NK-92 (cell line): ENCODE measurements at regions not wholly inside any gene's neighbourhood (a gene's known extent, or its start where the extent isn't known, plus 50 kb on each side); places are given as distances from the start of the nearest gene placed in this dataset.

Source experiments
- DNase-seq: peaks from one replicate; lab custom pipeline; 2025; ENCODE audit not compliant: unreplicated experiment; lab: John Stamatoyannopoulos, UW

DNA sequence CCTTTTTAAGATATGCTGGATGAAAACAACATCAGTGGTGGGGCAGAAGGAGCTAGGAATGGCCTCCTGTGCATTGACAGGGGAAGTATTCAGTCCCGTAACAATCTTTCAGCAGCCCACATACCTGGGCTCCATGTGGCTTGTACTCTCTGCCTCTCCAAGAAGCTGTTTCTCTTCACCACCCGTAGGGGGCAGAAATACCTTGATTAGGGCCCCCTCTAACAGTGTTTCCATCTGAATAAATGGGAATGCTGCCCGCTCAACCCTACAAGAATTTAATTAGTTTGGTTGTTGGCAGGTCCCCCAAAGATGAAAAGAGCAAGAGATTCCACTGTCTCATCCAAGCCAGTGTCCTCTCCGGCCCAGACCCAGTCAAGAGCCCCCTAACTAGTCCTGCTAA, 155.2 kb downstream of the SMIM20 start:
- DNase-seq, result no peak

- DNase-seq, result no peak
These were observed 157.7 kb downstream of the SMIM20 start for GRCh38 chr4:26071688-26072087.

DNA sequence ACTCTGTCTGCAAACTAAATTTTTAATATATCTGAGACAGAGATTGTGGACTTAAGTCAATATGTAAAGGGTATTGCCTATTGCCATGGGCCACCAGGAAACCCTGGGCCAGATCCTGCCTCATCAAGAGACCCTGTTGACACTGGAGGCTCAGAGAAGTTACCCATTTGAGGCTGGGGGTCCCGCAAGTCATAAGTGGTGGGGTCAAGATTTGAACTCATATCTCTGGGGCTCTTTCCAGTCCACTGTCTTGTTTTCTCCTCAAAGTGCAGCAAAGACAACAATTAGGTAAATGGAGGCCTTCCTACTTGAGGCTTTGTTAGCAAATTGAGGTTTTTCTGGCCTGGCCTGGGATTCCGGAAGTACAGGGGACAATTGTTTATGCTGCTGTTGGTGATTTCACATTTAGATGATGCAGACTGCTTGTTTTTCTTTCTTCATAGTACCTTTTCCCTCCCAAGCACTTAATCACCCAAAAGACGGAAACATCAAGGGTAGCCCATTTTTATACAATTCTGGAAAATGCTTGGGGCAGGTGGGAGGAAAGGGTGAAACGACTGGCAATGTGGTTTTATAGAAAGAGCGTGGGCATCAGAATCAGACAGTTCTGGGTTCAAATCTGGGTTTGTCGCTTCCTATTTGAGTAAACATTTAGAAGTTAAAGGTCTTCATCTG, 160.0 kb downstream of the SMIM20 start:
- DNase-seq, result no peak

DNA sequence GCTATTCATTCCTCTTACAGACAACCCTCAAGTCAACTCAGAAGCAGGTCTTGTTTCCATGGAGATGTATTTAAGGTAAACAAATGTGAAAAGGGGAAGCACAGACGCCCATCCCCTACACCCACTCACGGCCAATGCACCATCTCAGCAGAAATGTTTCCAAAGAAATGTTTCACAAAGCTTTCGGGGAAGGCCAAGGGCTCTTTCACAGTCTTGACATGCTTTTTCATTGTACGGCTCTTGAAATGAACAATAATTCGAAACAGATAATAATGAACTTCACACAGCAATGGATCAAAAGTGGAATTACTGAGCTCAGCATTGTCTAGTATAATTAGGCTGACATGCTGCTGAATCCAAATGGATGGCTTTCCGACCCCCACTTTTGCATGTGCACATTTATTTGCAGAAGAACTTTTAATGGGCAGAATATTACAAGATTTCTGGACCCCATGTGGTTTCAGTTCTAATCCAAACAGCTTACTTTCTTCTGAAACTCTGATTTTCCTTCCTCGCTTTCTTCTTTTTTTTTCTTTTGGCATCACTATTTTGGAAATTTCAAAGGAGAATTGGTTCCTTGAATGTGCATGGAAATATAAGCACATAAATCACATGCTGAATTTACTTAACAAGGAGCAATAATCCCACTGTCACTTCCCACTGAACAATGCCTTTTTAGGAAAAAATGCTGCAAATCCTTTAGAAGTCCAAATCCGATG, 160.9 kb downstream of the SMIM20 start:
- DNase-seq, result no peak

- no peak for DNase-seq
These were observed 161.6 kb downstream of the SMIM20 start for GRCh38 chr4:26075583-26075982.

DNA sequence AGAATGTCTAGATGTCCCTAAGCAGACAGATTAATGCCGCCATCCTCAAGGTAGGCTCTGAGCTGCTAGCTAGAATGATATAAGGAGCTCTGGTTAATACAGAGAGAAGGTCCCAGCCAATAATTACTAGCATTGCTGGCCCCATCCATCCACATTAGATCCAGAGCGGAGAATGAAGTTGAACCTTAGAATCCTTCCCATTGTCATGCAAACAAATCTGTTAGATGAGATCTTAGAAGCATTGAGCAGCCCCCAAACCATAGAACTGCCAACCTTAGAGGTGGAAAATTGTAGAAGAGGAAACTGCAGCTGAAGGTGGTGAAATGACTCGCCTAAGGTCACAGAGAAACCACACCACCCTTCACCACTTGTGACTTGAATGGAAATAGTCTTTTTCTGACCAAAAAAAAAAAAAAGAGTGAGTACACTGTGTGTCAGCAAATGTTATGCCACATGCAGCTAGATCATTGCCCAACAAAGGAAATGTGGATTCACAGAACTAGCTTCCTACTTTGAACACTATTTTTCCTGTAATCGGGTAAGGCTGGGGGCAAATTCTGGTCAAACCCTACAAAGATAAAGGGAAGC, 162.1 kb downstream of the SMIM20 start:
- DNase-seq, result no peak

DNA sequence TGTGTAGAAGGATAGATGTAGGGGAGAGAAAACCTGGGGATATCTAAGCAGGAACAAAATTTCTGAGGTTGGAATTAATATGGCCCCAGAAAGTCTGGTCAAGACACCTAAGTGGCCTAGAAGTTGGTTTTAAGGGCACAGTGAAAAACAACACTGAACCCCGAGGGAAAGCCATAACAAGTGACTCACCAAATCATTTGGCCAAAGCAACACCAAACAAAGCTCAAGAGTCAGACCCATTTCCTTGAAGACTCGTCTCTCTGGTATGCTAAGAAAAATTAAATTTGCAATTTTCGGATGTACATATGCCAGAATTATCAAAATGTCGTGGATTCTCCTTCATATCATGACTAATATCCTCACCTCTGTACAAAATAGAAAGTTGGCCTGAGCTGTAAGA, 162.9 kb downstream of the SMIM20 start:
- no peak for DNase-seq

DNA sequence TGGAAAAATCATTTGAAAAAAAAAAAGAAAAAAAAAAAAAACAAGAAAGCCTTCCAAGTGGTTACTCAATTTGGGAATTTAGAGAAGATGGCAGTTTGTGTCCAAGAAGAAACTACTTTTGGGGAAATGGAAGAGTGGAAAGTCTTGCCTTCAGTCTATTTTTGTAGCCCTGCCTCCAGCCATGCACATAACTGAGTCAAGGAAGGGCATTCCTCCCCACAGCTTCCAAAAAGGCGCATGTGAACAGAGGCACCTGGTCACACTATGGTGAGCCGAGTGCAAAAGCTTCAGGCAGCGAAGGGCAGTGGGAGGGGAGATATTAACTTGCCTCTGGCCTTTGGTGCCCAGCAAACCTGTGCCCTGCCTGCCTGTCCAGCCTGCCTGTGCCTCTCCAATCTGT, 163.7 kb downstream of the SMIM20 start:
- no peak for DNase-seq

- no peak for DNase-seq
These were observed 167.0 kb downstream of the SMIM20 start for GRCh38 chr4:26080870-26081628.

DNA sequence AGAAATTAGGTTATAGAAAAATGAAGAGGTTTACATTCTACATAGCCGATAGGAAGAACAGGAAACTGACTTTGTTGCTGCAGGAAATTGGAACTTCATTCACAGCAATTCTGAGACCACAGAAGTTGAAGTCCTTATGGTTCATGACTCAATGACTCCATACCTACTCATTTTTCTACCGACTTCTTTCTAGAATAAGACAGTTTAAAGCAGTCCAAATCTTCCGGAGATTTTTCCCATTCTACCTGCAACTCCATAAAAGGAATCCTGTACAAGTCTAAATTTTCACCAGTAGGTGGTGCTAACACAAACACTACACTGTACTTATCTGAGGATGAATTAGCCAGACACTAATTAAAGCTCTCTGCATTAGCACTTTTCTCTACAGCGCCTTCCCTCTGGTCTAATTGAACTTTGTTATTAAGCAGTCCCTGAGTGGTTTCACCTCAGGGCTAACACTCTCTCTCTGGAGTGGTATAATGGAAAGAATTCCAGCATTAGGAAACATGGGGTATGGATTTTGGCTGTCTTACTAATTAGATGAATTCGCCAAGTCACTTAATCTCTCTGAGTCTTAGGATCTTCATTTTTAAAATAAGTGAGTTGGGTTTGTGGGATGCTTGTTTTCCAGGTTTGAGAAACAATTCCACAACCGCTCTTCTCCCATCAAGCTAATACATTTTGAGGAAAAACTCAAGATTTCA, 167.9 kb downstream of the SMIM20 start:
- no peak for DNase-seq

GRCh38 chr4:26082565-26082964, 168.5 kb downstream of the SMIM20 start:
- DNase-seq, result no peak

DNA sequence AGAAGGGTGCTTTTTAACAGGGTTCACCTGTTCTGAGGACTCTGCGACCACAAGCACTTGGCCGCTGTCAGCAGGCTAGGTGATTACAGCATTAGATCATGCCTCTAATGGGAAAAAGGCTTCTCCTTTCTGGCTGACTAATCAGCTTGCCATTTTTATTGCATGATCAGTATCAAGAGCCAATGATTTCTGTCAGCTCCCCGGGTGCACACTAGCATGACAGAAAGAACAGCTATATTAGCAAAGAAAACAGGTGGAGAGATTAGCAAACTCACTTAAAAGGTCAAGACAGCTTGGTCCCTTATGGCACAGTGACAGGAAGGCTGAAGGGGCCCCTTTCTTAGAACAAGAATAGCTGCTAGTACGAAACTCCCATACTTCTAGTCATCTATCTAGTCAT, 170.0 kb downstream of the SMIM20 start:
- no peak for DNase-seq

- DNase-seq, result no peak
These were observed 170.4 kb downstream of the SMIM20 start for GRCh38 chr4:26084414-26084813.

DNA sequence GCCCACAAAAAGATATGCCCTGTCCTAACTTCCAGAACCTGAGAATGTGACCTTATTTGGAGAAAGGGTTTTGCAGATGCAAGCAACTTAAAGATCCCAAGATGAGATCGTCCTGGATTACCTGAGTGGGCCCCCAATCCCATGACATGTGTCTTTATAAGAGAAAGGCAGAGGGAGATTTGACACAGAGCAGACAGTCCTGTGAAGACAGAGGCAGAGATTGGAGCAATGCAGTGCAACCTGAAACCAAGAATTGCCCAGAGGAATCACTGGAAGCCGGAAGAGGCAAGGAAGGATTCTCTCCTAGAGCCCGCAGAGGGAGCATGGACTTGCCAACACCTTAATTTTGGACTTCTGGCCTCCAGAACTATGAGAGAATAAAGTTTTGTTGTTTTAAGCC, 171.5 kb downstream of the SMIM20 start:
- DNase-seq, result no peak

DNA sequence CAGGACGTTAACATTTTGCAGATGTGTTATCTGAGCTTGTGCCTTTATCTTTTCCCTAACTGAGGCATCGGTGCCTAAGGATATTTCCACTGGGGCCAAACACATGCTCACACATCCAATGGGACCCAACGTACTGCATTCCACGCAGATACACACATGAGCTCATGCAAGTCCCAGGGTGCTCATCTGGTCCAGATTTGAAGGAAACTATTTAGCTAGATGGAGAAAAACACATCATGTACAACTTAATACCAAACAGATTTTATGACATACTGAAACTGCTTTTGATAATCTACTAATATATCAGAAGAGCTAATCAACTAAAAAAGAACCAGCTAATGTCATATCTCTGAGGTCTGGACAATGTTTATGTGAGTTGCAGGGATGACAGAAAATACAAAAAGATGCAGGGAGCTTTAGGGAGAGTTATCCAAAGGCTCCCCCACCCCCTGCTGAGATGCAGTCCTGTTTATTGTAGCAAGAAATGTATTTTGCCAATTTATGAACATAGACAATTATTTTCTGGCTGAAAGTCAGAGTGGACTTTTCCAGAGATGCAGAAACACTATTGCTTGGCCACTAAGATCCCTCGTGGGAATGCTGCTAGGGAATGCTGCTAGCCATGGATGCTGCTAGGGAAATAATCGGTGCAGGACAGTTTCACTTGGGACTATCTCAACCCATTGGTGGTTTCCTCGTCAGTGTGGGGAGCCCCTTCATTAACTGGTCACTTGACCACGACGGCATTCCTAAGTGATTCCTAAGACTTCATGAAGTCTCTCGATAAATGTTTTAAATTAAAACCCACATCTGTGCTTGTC, 172.8 kb downstream of the SMIM20 start:
- no peak for DNase-seq

GRCh38 chr4:26088433-26088928, 174.5 kb downstream of the SMIM20 start:
- no peak for DNase-seq

- DNase-seq, result no peak
These were observed 179.5 kb downstream of the SMIM20 start for GRCh38 chr4:26093551-26093950.

DNA sequence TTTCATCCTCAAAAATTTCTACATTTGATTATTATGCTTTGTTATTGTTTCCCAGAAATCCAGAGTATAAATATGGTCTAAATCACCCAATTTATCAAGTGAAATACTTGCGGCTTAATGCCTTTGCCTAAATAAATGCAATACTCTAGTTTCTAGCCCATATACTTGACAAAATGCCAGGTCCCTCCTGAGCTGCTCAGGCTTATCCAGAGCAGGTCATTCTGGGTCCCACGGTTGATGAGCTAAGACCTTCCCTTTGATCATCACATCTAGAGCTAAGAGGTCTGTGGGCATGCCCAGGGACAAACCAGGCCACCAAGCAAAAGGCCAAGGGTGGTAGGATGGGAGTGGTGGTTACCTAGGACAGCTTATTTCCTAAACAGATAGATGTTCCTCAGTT, 180.1 kb downstream of the SMIM20 start:
- no peak for DNase-seq

GRCh38 chr4:26094911-26095310, 180.9 kb downstream of the SMIM20 start:
- no peak for DNase-seq

- no peak for DNase-seq
These were observed 185.9 kb downstream of the SMIM20 start for GRCh38 chr4:26099967-26100366.
